Stomach (tissue), 4 donors: ENCODE measurements at regions not wholly inside any gene's neighbourhood (a gene's known extent, or its start where the extent isn't known, plus 50 kb on each side); places are given as distances from the start of the nearest gene placed in this dataset.

Source experiments
- POLR2A ChIP-seq, 4 donors: fragments of 450-650 bp; IDR thresholded peaks; one replicate each; pipeline ENCODE4 v1.6.1; 2016; ENCODE audit warnings: antibody characterized with exemption in 4 of 4, control low read depth in 2 of 4, mild to moderate bottlenecking in 1 of 4, moderate library complexity in 1 of 4
- TF ChIP-seq, protein P1 (sequence below), 7 experiments: fragments of 450-650 bp in 4 of 7; fragments of 200-600 bp in 3 of 7; sonication (generic) in 3 of 7; IDR thresholded peaks; one replicate each; pipeline ENCODE4 v1.5.1; 2016 to 2019; ENCODE audit warnings: antibody characterized with exemption in 7 of 7, control low read depth in 2 of 7, mild to moderate bottlenecking in 1 of 7

DNA sequence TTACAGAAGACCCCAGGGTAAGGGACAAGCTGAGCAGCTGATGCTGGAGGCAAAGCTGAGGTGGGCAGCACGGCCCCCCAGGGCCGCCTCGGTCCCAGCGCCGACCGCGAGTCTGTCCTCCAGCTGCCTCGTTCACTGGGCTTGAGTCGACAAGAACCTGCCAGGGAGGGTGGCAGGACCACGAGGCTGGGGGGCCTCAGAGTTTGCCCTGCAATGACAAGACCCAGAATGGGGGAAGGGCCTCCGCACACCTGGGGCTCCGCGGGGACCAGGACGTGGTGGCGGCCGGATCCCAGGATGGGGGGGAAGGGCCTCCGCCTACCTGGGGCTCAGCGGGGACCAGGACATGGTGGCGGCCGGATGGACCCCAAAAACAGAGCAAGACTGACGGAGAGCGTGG is 53.9 kb upstream of the COL18A1 start:
- TF ChIP-seq, protein P1, sequence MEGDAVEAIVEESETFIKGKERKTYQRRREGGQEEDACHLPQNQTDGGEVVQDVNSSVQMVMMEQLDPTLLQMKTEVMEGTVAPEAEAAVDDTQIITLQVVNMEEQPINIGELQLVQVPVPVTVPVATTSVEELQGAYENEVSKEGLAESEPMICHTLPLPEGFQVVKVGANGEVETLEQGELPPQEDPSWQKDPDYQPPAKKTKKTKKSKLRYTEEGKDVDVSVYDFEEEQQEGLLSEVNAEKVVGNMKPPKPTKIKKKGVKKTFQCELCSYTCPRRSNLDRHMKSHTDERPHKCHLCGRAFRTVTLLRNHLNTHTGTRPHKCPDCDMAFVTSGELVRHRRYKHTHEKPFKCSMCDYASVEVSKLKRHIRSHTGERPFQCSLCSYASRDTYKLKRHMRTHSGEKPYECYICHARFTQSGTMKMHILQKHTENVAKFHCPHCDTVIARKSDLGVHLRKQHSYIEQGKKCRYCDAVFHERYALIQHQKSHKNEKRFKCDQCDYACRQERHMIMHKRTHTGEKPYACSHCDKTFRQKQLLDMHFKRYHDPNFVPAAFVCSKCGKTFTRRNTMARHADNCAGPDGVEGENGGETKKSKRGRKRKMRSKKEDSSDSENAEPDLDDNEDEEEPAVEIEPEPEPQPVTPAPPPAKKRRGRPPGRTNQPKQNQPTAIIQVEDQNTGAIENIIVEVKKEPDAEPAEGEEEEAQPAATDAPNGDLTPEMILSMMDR (IDR thresholded peaks at IDR 0.05): no peak
- no peak for TF ChIP-seq POLR2A (IDR thresholded peaks at IDR 0.05)
